ENCODE measurements at regions not wholly inside any gene's neighbourhood (a gene's known extent, or its start where the extent isn't known, plus 50 kb on each side); places are given as distances from the start of the nearest gene placed in this dataset.

DNA sequence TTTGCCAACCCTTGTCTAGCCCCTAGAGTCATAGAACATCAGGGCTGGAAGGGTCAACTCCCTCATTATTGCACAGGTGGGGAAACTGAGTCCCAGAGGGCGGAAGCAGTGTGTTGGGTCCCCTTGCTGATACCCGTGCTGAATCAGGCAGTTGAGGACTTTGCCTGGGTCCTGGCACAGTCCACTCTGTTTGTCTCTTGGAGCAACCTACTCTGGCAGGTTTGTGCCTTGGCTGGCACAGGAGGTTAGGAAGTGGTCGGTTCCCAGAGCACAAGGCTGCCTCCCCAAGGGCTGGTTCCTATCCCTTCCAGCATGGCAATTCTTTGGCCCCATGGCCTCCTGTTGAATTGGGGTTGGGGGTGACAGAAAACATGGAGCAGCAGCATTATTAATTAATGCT, 94.5 kb upstream of the SHB start:
- ATAC-seq (replicated peaks; ENCODE audit: extremely low read depth, poor library complexity, severe bottlenecking) (no peak), DNase-seq (ENCODE audit: low spot score in 2 of 2) (no peak)
- Mint-ChIP-seq H3K4me3 (no peak overlapping the region), H3K36me3 (ENCODE audit: insufficient read depth) (no peaks in the 10 kb centered on the region), H3K27ac (ENCODE audit: low read depth) (no peak overlapping the region), H3K9me3 (no peaks in the 10 kb centered on the region), H3K27me3 (no peaks in the 10 kb centered on the region), H3K4me1 (peaks cover 10% of the 10 kb centered on the region)

DNA sequence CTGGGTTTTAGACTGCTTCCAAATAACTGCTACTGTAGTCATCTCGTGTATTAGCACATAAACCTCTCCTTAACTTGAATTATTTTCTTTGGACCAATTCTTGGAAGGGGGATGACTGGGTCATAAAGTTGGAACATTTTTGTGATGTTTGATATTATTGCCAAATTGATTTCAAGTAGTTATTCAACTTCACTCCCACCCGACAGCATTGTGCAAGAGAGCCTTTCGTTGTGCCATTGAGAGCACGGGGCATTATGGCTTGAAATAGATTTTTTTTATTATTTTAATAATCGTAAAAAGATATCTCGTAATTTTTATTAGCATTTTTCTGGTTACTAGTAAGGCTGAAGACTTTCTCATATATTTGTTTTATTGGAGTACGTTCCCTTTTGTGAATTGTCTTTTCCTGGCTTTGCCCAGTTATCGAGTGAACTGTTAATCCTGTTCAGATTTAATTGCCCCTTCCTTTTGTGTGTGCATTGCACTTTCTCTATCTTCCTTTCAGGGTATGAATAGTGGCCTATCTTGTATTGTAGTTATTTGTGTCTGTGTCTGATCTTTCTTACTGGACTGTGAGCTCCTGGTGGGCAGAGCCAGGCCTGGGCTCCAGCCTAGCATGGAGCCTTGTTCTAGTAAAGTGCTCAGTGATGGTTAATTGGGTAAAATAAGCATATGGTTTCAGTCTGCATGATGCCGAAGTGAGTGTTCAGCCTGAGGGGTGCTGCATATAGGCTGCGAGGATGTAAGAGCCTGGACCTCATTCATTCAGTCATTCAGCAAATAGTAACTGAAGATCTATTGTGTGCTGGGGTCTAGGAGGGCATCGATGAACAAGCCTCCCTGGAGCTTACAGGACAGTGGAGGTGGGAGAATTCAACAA, 93.5 kb upstream of the SHB start:
- Mint-ChIP-seq H3K4me3 (no peak overlapping the region), H3K27ac (ENCODE audit: low read depth) (no peak overlapping the region), H3K9me3 (no peaks in the 10 kb centered on the region), H3K4me1 (peaks cover 10% of the 10 kb centered on the region), H3K36me3 (ENCODE audit: insufficient read depth) (no peaks in the 10 kb centered on the region), H3K27me3 (no peaks in the 10 kb centered on the region)
- DNase-seq (ENCODE audit: low spot score in 2 of 2) = no peak
- ATAC-seq (replicated peaks; ENCODE audit: extremely low read depth, poor library complexity, severe bottlenecking) = no peak

DNA sequence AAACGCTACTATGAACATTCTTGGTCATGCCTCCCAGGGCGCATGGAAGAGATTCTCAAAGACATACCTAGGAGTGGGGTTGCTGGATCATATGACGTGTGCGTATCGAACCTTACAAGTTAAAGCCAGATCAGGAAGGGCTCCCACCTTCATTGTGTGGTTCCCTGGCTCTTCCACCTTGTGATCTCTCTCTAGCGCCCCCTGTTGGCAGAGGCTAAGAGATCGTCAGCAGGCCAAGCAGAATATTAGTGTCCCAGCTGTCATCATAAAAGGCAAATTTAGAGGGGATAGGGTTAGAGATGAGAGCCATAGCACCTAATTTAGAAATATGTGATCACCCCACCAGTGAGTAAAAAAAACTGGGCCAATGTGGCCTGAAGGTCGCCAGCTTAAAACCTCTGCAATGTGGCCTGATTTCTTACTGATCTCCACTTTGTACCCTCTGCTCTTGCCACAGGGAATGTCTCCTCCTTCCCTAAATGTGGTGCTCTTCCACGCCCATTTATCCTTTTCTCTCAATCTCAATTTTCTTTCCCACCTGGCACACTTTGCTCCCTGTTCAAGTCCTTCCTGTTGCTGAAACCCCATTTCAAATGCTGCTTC, 91.7 kb upstream of the SHB start:
- peak; percentile 23 to 40 for DNase-seq (ENCODE audit: low spot score in 2 of 2)
- Mint-ChIP-seq H3K4me3 (no peak overlapping the region), H3K27me3 (no peaks in the 10 kb centered on the region), H3K27ac (ENCODE audit: low read depth) (no peak overlapping the region), H3K36me3 (ENCODE audit: insufficient read depth) (no peaks in the 10 kb centered on the region), H3K9me3 (no peaks in the 10 kb centered on the region), H3K4me1 (peaks cover 10% of the 10 kb centered on the region)
- ATAC-seq (replicated peaks; ENCODE audit: extremely low read depth, poor library complexity, severe bottlenecking) = no peak

GRCh38 chr9:38159599-38159998, 90.6 kb upstream of the SHB start:
- Mint-ChIP-seq H3K27ac (ENCODE audit: low read depth) (no peak overlapping the region), H3K4me1 (peaks cover 6% of the 10 kb centered on the region), H3K9me3 (no peaks in the 10 kb centered on the region), H3K36me3 (ENCODE audit: insufficient read depth) (no peaks in the 10 kb centered on the region), H3K4me3 (no peak overlapping the region), H3K27me3 (no peaks in the 10 kb centered on the region)
- no peak for DNase-seq (ENCODE audit: low spot score in 2 of 2)
- ATAC-seq (replicated peaks; ENCODE audit: extremely low read depth, poor library complexity, severe bottlenecking) = no peak

GRCh38 chr9:38158628-38159027, 89.6 kb upstream of the SHB start:
- Mint-ChIP-seq H3K9me3 (no peaks in the 10 kb centered on the region), H3K27ac (ENCODE audit: low read depth) (no peak overlapping the region), H3K4me1 (peaks cover 5% of the 10 kb centered on the region), H3K4me3 (no peak overlapping the region), H3K36me3 (ENCODE audit: insufficient read depth) (no peaks in the 10 kb centered on the region), H3K27me3 (no peaks in the 10 kb centered on the region)
- DNase-seq (ENCODE audit: low spot score in 2 of 2) (no peak), ATAC-seq (replicated peaks; ENCODE audit: extremely low read depth, poor library complexity, severe bottlenecking) (no peak)

GRCh38 chr9:38157711-38158110, 88.7 kb upstream of the SHB start:
- Mint-ChIP-seq H3K4me3 (no peak overlapping the region), H3K36me3 (ENCODE audit: insufficient read depth) (no peaks in the 10 kb centered on the region), H3K9me3 (no peaks in the 10 kb centered on the region), H3K27me3 (peaks cover 8% of the 10 kb centered on the region), H3K27ac (ENCODE audit: low read depth) (no peak overlapping the region), H3K4me1 (peaks cover 5% of the 10 kb centered on the region)
- DNase-seq (ENCODE audit: low spot score in 2 of 2) (no peak), ATAC-seq (replicated peaks; ENCODE audit: extremely low read depth, poor library complexity, severe bottlenecking) (no peak)

GRCh38 chr9:38154501-38155421, 85.7 kb upstream of the SHB start:
- Mint-ChIP-seq H3K36me3 (ENCODE audit: insufficient read depth) (no peaks in the 10 kb centered on the region), H3K27me3 (peaks cover 24% of the 10 kb centered on the region), H3K9me3 (no peaks in the 10 kb centered on the region), H3K4me1 (no peaks in the 10 kb centered on the region), H3K27ac (ENCODE audit: low read depth) (no peak overlapping the region), H3K4me3 (no peak overlapping the region)
- DNase-seq (ENCODE audit: low spot score in 2 of 2) (no peak), ATAC-seq (replicated peaks; ENCODE audit: extremely low read depth, poor library complexity, severe bottlenecking) (no peak)

DNA sequence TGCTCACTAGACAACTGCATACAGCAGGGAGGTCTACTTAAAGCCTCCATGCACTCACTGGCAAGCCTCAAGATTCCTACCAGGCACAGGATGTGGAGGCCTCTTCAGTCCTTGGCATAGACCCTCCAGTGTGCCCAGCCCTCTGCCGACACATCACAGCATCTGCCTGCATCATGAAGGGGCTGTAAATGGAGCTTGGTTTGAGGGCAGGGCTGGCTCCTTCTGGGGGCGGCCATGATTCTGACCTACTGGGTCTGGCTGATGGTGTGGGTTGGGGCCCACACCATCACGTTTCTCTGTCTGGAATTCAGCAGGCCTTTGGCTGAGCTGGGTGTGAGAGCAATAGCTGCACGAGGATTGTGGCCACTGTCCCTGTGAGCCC, 84.9 kb upstream of the SHB start:
- Mint-ChIP-seq H3K9me3 (no peaks in the 10 kb centered on the region), H3K4me1 (no peaks in the 10 kb centered on the region), H3K4me3 (no peak overlapping the region), H3K27ac (ENCODE audit: low read depth) (no peak overlapping the region), H3K27me3 (peaks cover 27% of the 10 kb centered on the region), H3K36me3 (ENCODE audit: insufficient read depth) (no peaks in the 10 kb centered on the region)
- no peak for ATAC-seq (replicated peaks; ENCODE audit: extremely low read depth, poor library complexity, severe bottlenecking)
- DNase-seq (ENCODE audit: low spot score in 2 of 2) = no peak

DNA sequence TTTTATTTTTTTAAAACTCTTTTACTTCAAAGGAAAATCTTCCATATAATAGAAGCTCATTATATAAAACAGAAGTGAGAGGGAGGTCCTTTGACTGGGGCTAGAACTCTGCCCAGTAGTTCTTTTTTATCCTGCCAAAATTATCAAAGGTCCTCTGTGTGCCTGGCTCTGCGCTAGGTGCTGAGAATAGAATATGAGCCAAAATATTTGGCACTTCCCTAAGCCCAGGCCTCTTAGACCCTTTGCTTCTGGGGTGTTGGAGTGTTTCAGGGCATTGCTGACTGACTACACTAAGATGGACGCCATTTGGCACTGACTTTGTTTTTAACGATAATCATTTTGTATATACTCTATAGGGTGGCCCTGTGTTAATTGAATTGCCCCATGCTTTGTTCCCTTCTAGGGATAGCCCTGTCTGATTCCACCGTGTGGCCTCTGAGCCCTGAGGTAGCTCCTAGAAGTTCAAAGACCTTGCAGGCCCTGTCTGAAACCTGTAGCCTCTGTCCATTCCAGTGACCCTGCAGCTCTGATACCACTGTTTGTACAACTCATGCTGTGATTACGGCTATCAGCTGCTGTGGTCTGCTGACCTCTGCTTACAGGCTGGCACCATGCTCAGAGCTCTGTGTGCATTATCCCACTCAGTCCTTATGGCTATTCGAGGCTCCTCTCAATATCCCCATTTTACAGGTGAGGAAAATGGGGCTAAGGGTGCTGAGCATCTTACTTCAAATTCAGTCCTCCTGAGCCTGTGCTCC, 84.3 kb upstream of the SHB start:
- Mint-ChIP-seq H3K27me3 (peaks cover 27% of the 10 kb centered on the region), H3K27ac (ENCODE audit: low read depth) (no peak overlapping the region)

GRCh38 chr9:38149647-38150046, 80.6 kb upstream of the SHB start:
- Mint-ChIP-seq H3K4me1 (no peaks in the 10 kb centered on the region), H3K27me3 (peaks cover 36% of the 10 kb centered on the region), H3K9me3 (no peaks in the 10 kb centered on the region), H3K36me3 (ENCODE audit: insufficient read depth) (no peaks in the 10 kb centered on the region), H3K4me3 (no peak overlapping the region), H3K27ac (ENCODE audit: low read depth) (no peak overlapping the region)
- DNase-seq (ENCODE audit: low spot score in 2 of 2) (no peak), ATAC-seq (replicated peaks; ENCODE audit: extremely low read depth, poor library complexity, severe bottlenecking) (no peak)

More for the DNA sequence above, 84.3 kb upstream of the SHB start:
- Mint-ChIP-seq H3K36me3 (ENCODE audit: insufficient read depth) (no peaks in the 10 kb centered on the region), H3K4me1 (no peaks in the 10 kb centered on the region), H3K9me3 (no peaks in the 10 kb centered on the region), H3K4me3 (no peak overlapping the region)
- no peak for ATAC-seq (replicated peaks; ENCODE audit: extremely low read depth, poor library complexity, severe bottlenecking)
- DNase-seq (ENCODE audit: low spot score in 2 of 2) = no peak

DNA sequence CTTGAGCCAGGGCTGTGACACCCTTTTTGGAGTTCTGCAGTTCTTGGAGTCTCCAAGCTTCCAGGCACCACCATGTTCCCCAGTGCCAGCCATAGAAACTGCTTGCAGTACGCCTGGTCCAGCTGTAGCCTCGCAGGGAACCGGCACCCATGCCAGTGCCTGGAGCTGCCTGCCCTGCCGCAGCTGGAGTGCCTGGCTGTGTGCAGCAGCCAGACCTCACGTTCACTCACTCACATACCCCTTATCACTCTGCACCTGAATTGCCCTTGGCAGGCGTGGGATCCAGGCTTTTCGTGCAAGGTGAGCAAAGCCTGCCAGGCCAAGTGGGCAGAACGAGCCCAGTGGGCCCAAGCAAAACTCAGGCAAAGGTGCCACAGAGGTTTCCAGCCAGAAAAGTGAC, 77.8 kb upstream of the SHB start:
- DNase-seq (ENCODE audit: low spot score in 2 of 2) (no peak), ATAC-seq (replicated peaks; ENCODE audit: extremely low read depth, poor library complexity, severe bottlenecking) (no peak)
- Mint-ChIP-seq H3K27me3 (peaks cover 38% of the 10 kb centered on the region), H3K9me3 (no peaks in the 10 kb centered on the region), H3K4me3 (no peak overlapping the region), H3K27ac (ENCODE audit: low read depth) (no peak overlapping the region), H3K4me1 (no peaks in the 10 kb centered on the region), H3K36me3 (ENCODE audit: insufficient read depth) (no peaks in the 10 kb centered on the region)

- Mint-ChIP-seq H3K27ac (ENCODE audit: low read depth) (no peak overlapping the region), H3K4me3 (no peak overlapping the region), H3K36me3 (ENCODE audit: insufficient read depth) (no peaks in the 10 kb centered on the region), H3K4me1 (no peaks in the 10 kb centered on the region), H3K27me3 (peaks cover 42% of the 10 kb centered on the region), H3K9me3 (no peaks in the 10 kb centered on the region)
- no peak for ATAC-seq (replicated peaks; ENCODE audit: extremely low read depth, poor library complexity, severe bottlenecking)
- DNase-seq (ENCODE audit: low spot score in 2 of 2) = no peak
These were observed 76.6 kb upstream of the SHB start for GRCh38 chr9:38145526-38146053.
